BJ (cell line): ENCODE measurements at regions not wholly inside any gene's neighbourhood (a gene's known extent, or its start where the extent isn't known, plus 50 kb on each side); places are given as distances from the start of the nearest gene placed in this dataset.
A peak's percentile ranks its signal among the peaks of the same experiment; 100 is the strongest.

Experiments
- CTCF ChIA-PET: fragments of 350-600 bp; formaldehyde crosslinking; extraction: SDS; loops from one replicate; lab custom pipeline; 2021; ENCODE audit warnings: antibody characterized with exemption, inconsistent platforms; lab: Yijun Ruan, JAX
- POLR2A ChIA-PET: fragments of 300-600 bp; sonication (Branson Sonifier 250); formaldehyde crosslinking; extraction: SDS; loops from one replicate; lab custom pipeline; 2021; ENCODE audit warnings: antibody characterized with exemption; lab: Charles Lee
- DNase-seq: peaks from one replicate; pipeline ENCODE4 v3.0.0-alpha.2; 2011; ENCODE audit warnings: low read depth
- H3K27me3 ChIP-seq: 2 replicates; pipeline ENCODE4 v1.6.0; 2011; ENCODE audit warnings: low read length; ENCODE audit not compliant: control insufficient read depth, insufficient read depth
- H3K36me3 ChIP-seq: 2 replicates; pipeline ENCODE4 v1.5.1; 2011; ENCODE audit warnings: low read length; ENCODE audit not compliant: control insufficient read depth, insufficient read depth
- H3K4me3 ChIP-seq: 2 replicates; pipeline ENCODE4 v1.5.1; 2011; ENCODE audit warnings: low read depth, mild to moderate bottlenecking, control low read depth, low read length
- TF ChIP-seq, protein P1 (sequence below): IDR thresholded peaks from 2 replicates; pipeline ENCODE4 v1.5.1; 2011; ENCODE audit warnings: low read depth, mild to moderate bottlenecking, control low read depth, inconsistent platforms, low read length, moderate library complexity; ENCODE audit not compliant: insufficient read depth

DNA sequence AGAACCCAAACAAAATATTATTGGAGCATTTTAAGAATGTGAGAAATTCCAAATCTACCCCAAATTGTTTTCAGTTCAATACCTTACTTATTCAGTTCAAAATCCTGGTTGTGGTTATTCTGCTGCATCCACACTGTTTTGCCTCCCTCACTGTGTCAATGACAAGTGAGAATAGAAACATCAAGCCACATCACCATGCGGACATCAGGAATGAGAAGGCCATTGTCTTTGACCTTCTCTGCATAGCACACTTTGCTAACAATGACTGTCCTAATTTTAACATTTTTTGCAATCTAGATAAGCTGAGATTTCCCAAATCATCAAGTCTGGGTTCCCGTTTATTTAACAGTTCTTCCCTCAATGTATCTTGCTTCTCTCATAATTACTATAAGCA is 93.7 kb downstream of the ELAPOR2 start:
- no peak overlapping the region for H3K4me3 ChIP-seq
- H3K27me3 ChIP-seq: no peaks in the 10 kb centered on the region
- CTCF ChIA-PET: interaction anchor here (1.1 kb wide), 1 partner anchor 9 kb away, joined by 3 read pairs; no protein-coding TSS in a partner anchor
- no peaks in the 10 kb centered on the region for H3K36me3 ChIP-seq
- POLR2A ChIA-PET: no interaction called here
- TF ChIP-seq, protein P1, sequence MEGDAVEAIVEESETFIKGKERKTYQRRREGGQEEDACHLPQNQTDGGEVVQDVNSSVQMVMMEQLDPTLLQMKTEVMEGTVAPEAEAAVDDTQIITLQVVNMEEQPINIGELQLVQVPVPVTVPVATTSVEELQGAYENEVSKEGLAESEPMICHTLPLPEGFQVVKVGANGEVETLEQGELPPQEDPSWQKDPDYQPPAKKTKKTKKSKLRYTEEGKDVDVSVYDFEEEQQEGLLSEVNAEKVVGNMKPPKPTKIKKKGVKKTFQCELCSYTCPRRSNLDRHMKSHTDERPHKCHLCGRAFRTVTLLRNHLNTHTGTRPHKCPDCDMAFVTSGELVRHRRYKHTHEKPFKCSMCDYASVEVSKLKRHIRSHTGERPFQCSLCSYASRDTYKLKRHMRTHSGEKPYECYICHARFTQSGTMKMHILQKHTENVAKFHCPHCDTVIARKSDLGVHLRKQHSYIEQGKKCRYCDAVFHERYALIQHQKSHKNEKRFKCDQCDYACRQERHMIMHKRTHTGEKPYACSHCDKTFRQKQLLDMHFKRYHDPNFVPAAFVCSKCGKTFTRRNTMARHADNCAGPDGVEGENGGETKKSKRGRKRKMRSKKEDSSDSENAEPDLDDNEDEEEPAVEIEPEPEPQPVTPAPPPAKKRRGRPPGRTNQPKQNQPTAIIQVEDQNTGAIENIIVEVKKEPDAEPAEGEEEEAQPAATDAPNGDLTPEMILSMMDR: no peak
- DNase-seq: no peak

DNA sequence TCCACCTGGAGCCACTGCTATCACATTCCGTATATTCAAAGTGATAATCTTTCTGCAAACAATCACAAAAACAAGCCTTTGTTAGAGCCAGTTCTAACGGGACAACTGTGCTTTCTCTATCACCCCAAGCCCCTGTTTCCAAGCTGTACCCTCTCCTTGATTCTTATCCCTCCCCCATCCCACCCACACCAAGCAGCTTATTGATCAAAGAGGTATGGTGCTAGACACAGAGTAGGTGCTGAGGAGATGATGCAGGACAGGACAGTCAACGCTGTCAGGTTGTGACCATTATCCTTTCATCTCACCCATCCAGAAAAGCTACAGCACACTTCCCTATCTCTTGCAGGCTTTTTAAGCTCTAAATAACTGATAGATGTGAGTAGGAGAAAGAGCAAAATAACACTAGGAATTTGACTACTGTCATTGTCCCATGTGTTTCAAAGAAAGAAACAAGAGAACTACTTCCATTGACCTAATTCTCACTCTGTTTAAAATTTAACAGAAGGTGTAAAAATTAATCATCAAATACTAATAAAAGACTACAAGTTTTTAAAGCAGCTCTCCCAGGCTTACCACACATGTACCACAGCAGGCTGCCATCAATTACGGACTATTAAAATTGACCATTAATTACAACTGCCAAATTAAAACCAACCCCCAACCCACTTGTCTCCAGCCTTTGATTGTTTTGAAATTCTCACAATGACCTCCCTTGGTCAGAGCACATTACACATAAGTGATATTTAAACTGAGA is 94.3 kb downstream of the ELAPOR2 start:
- CTCF ChIA-PET: interaction anchor here (1.1 kb wide), 1 partner anchor 8 kb away, joined by 3 read pairs; no protein-coding TSS in a partner anchor
- POLR2A ChIA-PET: no interaction called here
- H3K36me3 ChIP-seq: no peaks in the 10 kb centered on the region
- no peak for DNase-seq
- no peaks in the 10 kb centered on the region for H3K27me3 ChIP-seq
- TF ChIP-seq, protein P1: no peak
- no peak overlapping the region for H3K4me3 ChIP-seq

DNA sequence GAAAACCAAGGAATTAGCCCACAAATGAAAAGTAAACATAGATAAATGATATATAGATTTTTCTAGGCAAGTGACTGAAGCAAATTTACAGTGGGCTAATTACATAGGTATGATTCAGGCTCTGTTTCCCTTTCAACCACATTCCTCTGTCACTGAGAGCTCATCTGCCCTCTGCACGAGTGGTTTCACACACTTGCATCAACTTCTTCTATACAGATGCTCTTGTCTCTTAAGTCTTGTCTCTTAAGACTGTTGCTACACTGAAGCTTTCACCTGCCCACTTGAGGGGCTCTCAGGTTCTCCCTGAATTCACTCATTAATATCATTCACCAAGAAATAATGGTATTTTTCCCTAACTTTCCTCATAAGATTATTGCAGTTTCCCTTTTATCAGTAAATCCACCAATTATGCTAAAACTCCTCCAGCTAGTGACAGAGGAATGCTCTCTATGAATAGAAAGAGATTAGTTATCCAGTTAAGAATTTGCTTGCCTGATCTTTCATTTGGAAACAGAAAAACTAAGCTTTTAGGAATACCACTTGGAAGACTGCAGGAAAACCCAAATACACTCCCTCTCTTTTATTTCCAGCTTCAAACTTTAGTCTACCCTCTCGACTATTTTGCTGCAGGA is 95.7 kb downstream of the ELAPOR2 start:
- H3K36me3 ChIP-seq: no peaks in the 10 kb centered on the region
- peak; percentile 20 for DNase-seq
- H3K27me3 ChIP-seq: no peaks in the 10 kb centered on the region
- ChIA-PET POLR2A (no interaction called here), CTCF (no interaction called here)
- no peak overlapping the region for H3K4me3 ChIP-seq
- TF ChIP-seq, protein P1: no peak

DNA sequence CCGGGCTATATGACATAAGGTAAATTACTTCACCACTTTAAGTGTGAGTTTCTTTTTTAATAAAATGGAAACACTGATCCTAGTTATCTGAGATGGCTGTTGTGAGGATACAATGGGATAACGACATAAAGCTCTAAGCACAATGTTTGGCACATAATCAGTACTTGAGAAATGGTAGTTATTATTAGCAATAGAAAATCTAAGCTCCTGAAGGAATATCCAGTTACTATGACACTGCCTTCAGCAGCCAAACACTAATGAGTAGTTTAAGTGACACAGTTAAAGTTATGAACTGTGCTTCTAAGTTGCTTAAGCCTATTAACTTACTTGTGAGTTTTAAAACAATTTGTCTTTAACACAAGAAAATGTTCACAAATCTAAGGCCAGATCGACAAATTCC is 96.8 kb downstream of the ELAPOR2 start:
- ChIA-PET POLR2A (no interaction called here), CTCF (interaction anchor here (1.0 to 1.2 kb wide), 2 partner anchors 13 to 164 kb away, joined by 3 read pairs; no protein-coding TSS in a partner anchor)
- Histone ChIP-seq H3K36me3 (no peaks in the 10 kb centered on the region), H3K27me3 (no peaks in the 10 kb centered on the region), H3K4me3 (no peak overlapping the region)
- TF ChIP-seq, protein P1: no peak
- no peak for DNase-seq

DNA sequence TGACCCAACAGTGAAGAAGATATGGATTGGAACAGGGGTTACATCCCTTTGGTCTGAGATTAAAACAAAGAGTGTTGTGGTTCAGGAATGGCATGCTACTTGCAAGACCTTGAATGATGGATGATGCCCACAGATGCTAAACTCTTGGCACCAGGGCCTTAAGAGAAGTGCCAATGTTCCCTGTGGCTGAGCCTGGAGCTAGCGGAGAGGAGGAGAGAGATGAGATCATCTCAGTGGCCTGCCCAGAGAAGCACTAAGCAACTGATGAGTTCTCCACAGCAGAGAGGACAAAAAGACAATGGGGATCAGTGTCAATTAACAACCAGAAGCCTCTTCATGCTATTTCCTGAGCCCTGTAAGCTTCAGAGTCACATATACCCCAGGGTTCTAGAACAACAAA is 97.8 kb downstream of the ELAPOR2 start:
- CTCF ChIA-PET: no interaction called here
- no peak overlapping the region for H3K4me3 ChIP-seq
- TF ChIP-seq, protein P1: no peak
- no peaks in the 10 kb centered on the region for H3K36me3 ChIP-seq
- POLR2A ChIA-PET: no interaction called here
- no peaks in the 10 kb centered on the region for H3K27me3 ChIP-seq
- DNase-seq: no peak
